ENCODE measurements at regions not wholly inside any gene's neighbourhood (a gene's known extent, or its start where the extent isn't known, plus 50 kb on each side); places are given as distances from the start of the nearest gene placed in this dataset.

- no peaks in the 10 kb centered on the region for H3K9me3 ChIP-seq (ENCODE audit: control insufficient read depth, low read depth, low read length)
- H3K4me2 ChIP-seq (ENCODE audit: control insufficient read depth, extremely low read depth, insufficient read depth, low read depth, low read length): no peak overlapping the region
- H3K79me2 ChIP-seq (ENCODE audit: control insufficient read depth, insufficient read depth, low read length): no peaks in the 10 kb centered on the region
- H3K4me3 ChIP-seq (ENCODE audit: control insufficient read depth in 2 of 3, extremely low read depth in 1 of 3, insufficient read depth in 2 of 3, low read depth in 1 of 3, low read length in 3 of 3): no peak overlapping the region
- dilution Hi-C loops (cut with MboI; ENCODE audit: extremely low pct_ligation_motif_present, low sequenced_read_pairs): no loop called here
- no peaks in the 10 kb centered on the region for H3K27me3 ChIP-seq (ENCODE audit: control insufficient read depth, extremely low read depth, insufficient read depth, low read length)
- no peak overlapping the region for H2AFZ ChIP-seq (ENCODE audit: control insufficient read depth, low read length)
- TF ChIP-seq, protein P1, sequence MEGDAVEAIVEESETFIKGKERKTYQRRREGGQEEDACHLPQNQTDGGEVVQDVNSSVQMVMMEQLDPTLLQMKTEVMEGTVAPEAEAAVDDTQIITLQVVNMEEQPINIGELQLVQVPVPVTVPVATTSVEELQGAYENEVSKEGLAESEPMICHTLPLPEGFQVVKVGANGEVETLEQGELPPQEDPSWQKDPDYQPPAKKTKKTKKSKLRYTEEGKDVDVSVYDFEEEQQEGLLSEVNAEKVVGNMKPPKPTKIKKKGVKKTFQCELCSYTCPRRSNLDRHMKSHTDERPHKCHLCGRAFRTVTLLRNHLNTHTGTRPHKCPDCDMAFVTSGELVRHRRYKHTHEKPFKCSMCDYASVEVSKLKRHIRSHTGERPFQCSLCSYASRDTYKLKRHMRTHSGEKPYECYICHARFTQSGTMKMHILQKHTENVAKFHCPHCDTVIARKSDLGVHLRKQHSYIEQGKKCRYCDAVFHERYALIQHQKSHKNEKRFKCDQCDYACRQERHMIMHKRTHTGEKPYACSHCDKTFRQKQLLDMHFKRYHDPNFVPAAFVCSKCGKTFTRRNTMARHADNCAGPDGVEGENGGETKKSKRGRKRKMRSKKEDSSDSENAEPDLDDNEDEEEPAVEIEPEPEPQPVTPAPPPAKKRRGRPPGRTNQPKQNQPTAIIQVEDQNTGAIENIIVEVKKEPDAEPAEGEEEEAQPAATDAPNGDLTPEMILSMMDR (optimal IDR thresholded peaks at IDR 0.05 in 1 of 3, IDR thresholded peaks at IDR 0.05 in 1 of 3, conservative IDR thresholded peaks at IDR 0.05 in 1 of 3; ENCODE audit: extremely low read depth in 1 of 3, insufficient read depth in 2 of 3, low read length in 3 of 3): no peak
- no peak for TF ChIP-seq EZH2 (IDR thresholded peaks at IDR 0.05; ENCODE audit: low read length)
- H3K4me1 ChIP-seq (ENCODE audit: control insufficient read depth, extremely low read depth, insufficient read depth, low read length): no peaks in the 10 kb centered on the region
- H3K9me1 ChIP-seq (ENCODE audit: control insufficient read depth, extremely low read depth, insufficient read depth, low read length): no peaks in the 10 kb centered on the region
- FAIRE-seq: no peak
- no peak overlapping the region for H3K9ac ChIP-seq (ENCODE audit: control insufficient read depth, extremely low read depth, insufficient read depth, low read length)
- no peak overlapping the region for H3K27ac ChIP-seq (ENCODE audit: control insufficient read depth, insufficient read depth, low read length)
- no peak for DNase-seq (ENCODE audit: low read depth, low spot score)
- no peaks in the 10 kb centered on the region for H4K20me1 ChIP-seq (ENCODE audit: control insufficient read depth, extremely low read depth, insufficient read depth, low read length)
- no peaks in the 10 kb centered on the region for H3K36me3 ChIP-seq (ENCODE audit: control insufficient read depth in 2 of 2, extremely low read depth in 1 of 2, insufficient read depth in 2 of 2, low read length in 2 of 2)
These were observed 102.2 kb upstream of the USP15 start for GRCh38 chr12:62158013-62158412.

GRCh38 chr12:62158461-62159360 is 101.5 kb upstream of the USP15 start:
- Histone ChIP-seq H3K27ac (ENCODE audit: control insufficient read depth, insufficient read depth, low read length) (no peak overlapping the region), H3K9me1 (ENCODE audit: control insufficient read depth, extremely low read depth, insufficient read depth, low read length) (no peaks in the 10 kb centered on the region), H3K4me1 (ENCODE audit: control insufficient read depth, extremely low read depth, insufficient read depth, low read length) (no peaks in the 10 kb centered on the region), H4K20me1 (ENCODE audit: control insufficient read depth, extremely low read depth, insufficient read depth, low read length) (no peaks in the 10 kb centered on the region), H3K79me2 (ENCODE audit: control insufficient read depth, insufficient read depth, low read length) (no peaks in the 10 kb centered on the region), H3K36me3 (ENCODE audit: control insufficient read depth in 2 of 2, extremely low read depth in 1 of 2, insufficient read depth in 2 of 2, low read length in 2 of 2) (no peaks in the 10 kb centered on the region), H2AFZ (ENCODE audit: control insufficient read depth, low read length) (no peak overlapping the region), H3K9ac (ENCODE audit: control insufficient read depth, extremely low read depth, insufficient read depth, low read length) (no peak overlapping the region), H3K27me3 (ENCODE audit: control insufficient read depth, extremely low read depth, insufficient read depth, low read length) (no peaks in the 10 kb centered on the region), H3K4me3 (ENCODE audit: control insufficient read depth in 2 of 3, extremely low read depth in 1 of 3, insufficient read depth in 2 of 3, low read depth in 1 of 3, low read length in 3 of 3) (no peak overlapping the region), H3K4me2 (ENCODE audit: control insufficient read depth, extremely low read depth, insufficient read depth, low read depth, low read length) (no peak overlapping the region), H3K9me3 (ENCODE audit: control insufficient read depth, low read depth, low read length) (no peaks in the 10 kb centered on the region)
- FAIRE-seq: no peak
- dilution Hi-C loops (cut with MboI; ENCODE audit: extremely low pct_ligation_motif_present, low sequenced_read_pairs): no loop called here
- DNase-seq (ENCODE audit: low read depth, low spot score): no peak
- TF ChIP-seq, protein P1 (optimal IDR thresholded peaks at IDR 0.05 in 1 of 3, IDR thresholded peaks at IDR 0.05 in 1 of 3, conservative IDR thresholded peaks at IDR 0.05 in 1 of 3; ENCODE audit: extremely low read depth in 1 of 3, insufficient read depth in 2 of 3, low read length in 3 of 3): no peak
- TF ChIP-seq EZH2 (IDR thresholded peaks at IDR 0.05; ENCODE audit: low read length): no peak
